Keratinocyte (primary cell): ENCODE measurements at regions not wholly inside any gene's neighbourhood (a gene's known extent, or its start where the extent isn't known, plus 50 kb on each side); places are given as distances from the start of the nearest gene placed in this dataset.
"Not testable (repeated sequence)": the region's sequence is repeated elsewhere in the genome, so short reads cannot be mapped to it uniquely, and the experiment has no call there.

Experiments used
- DNase-seq: peaks from one replicate; pipeline ENCODE4 v3.0.0-alpha.2; 2011; ENCODE audit warnings: low read depth, missing footprints, low spot score
- FAIRE-seq: peaks from 2 replicates; lab custom pipeline; 2011; peaks lifted over from hg19 to GRCh38; lab: Jason Lieb, UNC
- H2AFZ ChIP-seq: 2 replicates; pipeline ENCODE4 v1.6.0; 2012; ENCODE audit warnings: low read length, control low read depth, inconsistent platforms; ENCODE audit not compliant: control insufficient read depth
- H3K27ac ChIP-seq: 2 replicates; pipeline ENCODE4 v1.5.1; 2011; ENCODE audit warnings: low read length; ENCODE audit not compliant: control insufficient read depth, insufficient read depth
- H3K27me3 ChIP-seq: 3 replicates; pipeline ENCODE4 v1.6.0; 2011; ENCODE audit warnings: low read length; ENCODE audit not compliant: control insufficient read depth, insufficient read depth; ENCODE audit errors: extremely low read depth
- H3K36me3 ChIP-seq, 2 experiments: 2 replicates in 1 of 2; 3 replicates in 1 of 2; pipeline ENCODE4 v1.5.1; 2011; ENCODE audit warnings: low read length in 2 of 2, mild to moderate bottlenecking in 1 of 2; ENCODE audit not compliant: control insufficient read depth in 2 of 2, insufficient read depth in 2 of 2; ENCODE audit errors: extremely low read depth in 1 of 2
- H3K4me1 ChIP-seq: 3 replicates; pipeline ENCODE4 v1.5.1; 2011; ENCODE audit warnings: low read length; ENCODE audit not compliant: control insufficient read depth, insufficient read depth; ENCODE audit errors: extremely low read depth
- H3K4me2 ChIP-seq: 3 replicates; pipeline ENCODE4 v1.6.0; 2011; ENCODE audit warnings: low read depth, low read length; ENCODE audit not compliant: control insufficient read depth, insufficient read depth; ENCODE audit errors: extremely low read depth
- H3K4me3 ChIP-seq, 3 experiments: fragments of 200-600 bp in 1 of 3; sonication (generic) in 1 of 3; 2 replicates in 2 of 3; 3 replicates in 1 of 3; pipeline ENCODE4 v1.5.1; 2011 to 2016; ENCODE audit warnings: low read length in 3 of 3, mild to moderate bottlenecking in 3 of 3, control low read depth in 2 of 3, inconsistent platforms in 1 of 3, low read depth in 1 of 3, mixed read lengths in 1 of 3, mixed run types in 1 of 3, moderate library complexity in 1 of 3; ENCODE audit not compliant: control insufficient read depth in 2 of 3, insufficient read depth in 2 of 3; ENCODE audit errors: extremely low read depth in 1 of 3
- H3K79me2 ChIP-seq: 2 replicates; pipeline ENCODE4 v1.6.0; 2012; ENCODE audit warnings: low read length; ENCODE audit not compliant: control insufficient read depth, insufficient read depth
- H3K9ac ChIP-seq: 3 replicates; pipeline ENCODE4 v1.6.0; 2011; ENCODE audit warnings: low read length; ENCODE audit not compliant: control insufficient read depth, insufficient read depth; ENCODE audit errors: extremely low read depth
- H3K9me1 ChIP-seq: 3 replicates; pipeline ENCODE4 v1.6.0; 2011; ENCODE audit warnings: low read length; ENCODE audit not compliant: control insufficient read depth, insufficient read depth; ENCODE audit errors: extremely low read depth
- H3K9me3 ChIP-seq: 2 replicates; pipeline ENCODE4 v1.5.1; 2012; ENCODE audit warnings: low read depth, low read length; ENCODE audit not compliant: control insufficient read depth
- H4K20me1 ChIP-seq: 3 replicates; pipeline ENCODE4 v1.6.0; 2011; ENCODE audit warnings: low read length; ENCODE audit not compliant: control insufficient read depth, insufficient read depth; ENCODE audit errors: extremely low read depth
- CTCF ChIP-seq, 3 experiments: IDR thresholded peaks in 1 of 3; conservative IDR thresholded peaks in 1 of 3; optimal IDR thresholded peaks in 1 of 3; 2 replicates in 2 of 3; 3 replicates in 1 of 3; pipeline versions ENCODE3 to v1.5.1; 2011; ENCODE audit warnings: low read length in 3 of 3, mild to moderate bottlenecking in 3 of 3, moderate library complexity in 2 of 3, control low read depth in 1 of 3, inconsistent platforms in 1 of 3; ENCODE audit not compliant: insufficient read depth in 2 of 3; ENCODE audit errors: extremely low read depth in 1 of 3
- EZH2 ChIP-seq: IDR thresholded peaks from one replicate; pipeline ENCODE4 v1.6.1; 2012; ENCODE audit warnings: inconsistent platforms, mild to moderate bottlenecking, low read length, moderate library complexity
- dilution Hi-C: fragments of 300-500 bp; cut with MboI; formaldehyde crosslinking; loops from one replicate; pipeline ENCODE4 v1.7.0; 2020; ENCODE audit warnings: low sequenced_read_pairs; ENCODE audit not compliant: extremely low pct_ligation_motif_present

- FAIRE-seq, result no peak
- dilution Hi-C loops, result no loop called here
- Histone ChIP-seq H3K4me3 (no peak overlapping the region), H3K9ac (no peak overlapping the region), H3K27me3 (no peaks in the 10 kb centered on the region), H3K4me1 (peaks cover 16% of the 10 kb centered on the region), H3K9me1 (no peaks in the 10 kb centered on the region), H3K9me3 (no peaks in the 10 kb centered on the region), H3K36me3 (no peaks in the 10 kb centered on the region), H3K79me2 (no peaks in the 10 kb centered on the region), H3K4me2 (no peak overlapping the region), H4K20me1 (no peaks in the 10 kb centered on the region), H2AFZ (no peak overlapping the region), H3K27ac (no peak overlapping the region)
- TF ChIP-seq EZH2 (no peak), CTCF (optimal IDR thresholded peaks at IDR 0.05 in 1 of 3, IDR thresholded peaks at IDR 0.05 in 1 of 3, conservative IDR thresholded peaks at IDR 0.05 in 1 of 3; ENCODE audit: extremely low read depth in 1 of 3, insufficient read depth in 2 of 3, low read length in 3 of 3) (no peak)
- no peak for DNase-seq
Measured at GRCh38 chr21:35381743-35382310, 332.7 kb upstream of the RUNX1 start.

- DNase-seq, H3K9me3 ChIP-seq, H3K79me2 ChIP-seq, H3K27me3 ChIP-seq, FAIRE-seq, H3K36me3 ChIP-seq, H3K4me2 ChIP-seq, H3K27ac ChIP-seq, dilution Hi-C loops, H2AFZ ChIP-seq, H3K9me1 ChIP-seq, H3K4me3 ChIP-seq, H3K9ac ChIP-seq, H4K20me1 ChIP-seq: not testable (repeated sequence)
- peaks cover 18% of the 10 kb centered on the region for H3K4me1 ChIP-seq
Measured at GRCh38 chr21:35380304-35380703, 331.2 kb upstream of the RUNX1 start.

DNA sequence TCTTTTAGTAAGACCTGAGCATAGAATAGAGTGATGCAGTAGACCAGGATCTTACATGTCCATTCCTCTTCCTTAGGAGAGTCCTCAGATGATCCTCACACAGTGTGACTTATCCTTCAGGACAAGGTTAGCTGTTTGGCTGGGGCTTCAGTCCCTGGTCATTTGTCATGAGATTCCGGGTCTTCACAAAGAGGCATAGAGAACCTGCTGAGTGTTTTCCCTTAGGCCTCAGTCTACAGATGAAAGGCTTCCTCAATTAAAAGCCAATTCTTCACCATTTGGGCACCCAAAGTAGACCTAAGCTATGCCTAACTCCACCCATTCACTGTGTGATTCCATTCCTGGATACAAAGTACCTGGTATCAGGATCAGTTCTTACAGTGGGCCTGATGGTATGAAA is 329.8 kb upstream of the RUNX1 start:
- no peak for FAIRE-seq
- TF ChIP-seq EZH2 (no peak), CTCF (optimal IDR thresholded peaks at IDR 0.05 in 1 of 3, IDR thresholded peaks at IDR 0.05 in 1 of 3, conservative IDR thresholded peaks at IDR 0.05 in 1 of 3; ENCODE audit: extremely low read depth in 1 of 3, insufficient read depth in 2 of 3, low read length in 3 of 3) (no peak)
- dilution Hi-C loops, result no loop called here

More for the DNA sequence above, 329.8 kb upstream of the RUNX1 start:
- no peak for DNase-seq
- Histone ChIP-seq H2AFZ (no peak overlapping the region), H4K20me1 (no peaks in the 10 kb centered on the region), H3K9me3 (no peaks in the 10 kb centered on the region), H3K79me2 (no peaks in the 10 kb centered on the region), H3K9me1 (no peaks in the 10 kb centered on the region), H3K4me3 (no peak overlapping the region), H3K9ac (no peak overlapping the region), H3K27me3 (no peaks in the 10 kb centered on the region), H3K4me1 (peaks cover 28% of the 10 kb centered on the region), H3K27ac (no peak overlapping the region), H3K4me2 (no peak overlapping the region), H3K36me3 (no peaks in the 10 kb centered on the region)
